VCaP (cell line): ENCODE measurements at regions not wholly inside any gene's neighbourhood (a gene's known extent, or its start where the extent isn't known, plus 50 kb on each side); places are given as distances from the start of the nearest gene placed in this dataset.

Source experiments
- H3K27ac ChIP-seq: fragments of 450-650 bp; 2 replicates; pipeline ENCODE4 v1.5.1; 2017
- CTCF ChIP-seq: fragments of 450-650 bp; conservative IDR thresholded peaks from 2 replicates; pipeline ENCODE4 v1.5.1; 2017; ENCODE audit warnings: mild to moderate bottlenecking, moderate library complexity

DNA sequence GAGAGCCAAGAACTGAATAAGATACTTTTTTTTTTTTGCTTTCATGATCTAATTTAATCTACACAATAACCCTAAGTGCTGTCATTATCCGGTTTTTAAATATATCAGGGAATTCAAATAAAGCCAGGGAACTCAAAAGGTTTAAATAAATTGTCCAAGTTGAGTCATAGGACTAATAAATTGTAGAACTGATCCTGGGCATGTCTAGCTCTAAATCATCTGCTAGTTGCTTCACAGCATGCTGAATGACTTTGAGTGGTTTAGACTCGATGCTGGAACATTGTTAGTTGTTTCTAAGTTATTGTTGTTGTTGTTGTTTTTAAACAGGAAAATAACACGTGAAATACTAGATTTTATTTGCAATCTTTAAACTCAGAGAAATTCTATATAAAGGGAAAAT, 147.2 kb upstream of the HNMT start:
- TF ChIP-seq CTCF, result no peak

DNA sequence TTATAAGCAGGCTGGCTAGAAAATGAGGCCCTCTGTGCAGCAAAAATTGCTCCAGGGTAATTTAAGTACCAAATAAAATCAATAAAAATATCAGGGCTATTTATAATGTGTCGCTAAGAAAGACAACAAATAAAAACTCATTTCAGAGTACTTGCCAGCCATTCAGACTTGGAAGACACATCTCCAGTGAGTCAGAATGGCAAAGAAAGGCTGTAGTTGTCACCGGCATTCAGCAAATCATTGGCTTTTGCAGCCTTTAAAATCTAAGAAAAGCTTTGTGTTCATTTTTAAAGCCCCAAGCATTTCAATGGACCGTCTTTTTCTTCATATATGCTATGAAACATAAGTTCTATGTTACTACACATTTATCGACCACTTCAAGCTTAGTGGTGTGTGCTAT, 141.1 kb upstream of the HNMT start:
- H3K27ac ChIP-seq, result no peak overlapping the region
- TF ChIP-seq CTCF, result no peak

More for the DNA sequence above, 147.2 kb upstream of the HNMT start:
- H3K27ac ChIP-seq, result no peak overlapping the region

DNA sequence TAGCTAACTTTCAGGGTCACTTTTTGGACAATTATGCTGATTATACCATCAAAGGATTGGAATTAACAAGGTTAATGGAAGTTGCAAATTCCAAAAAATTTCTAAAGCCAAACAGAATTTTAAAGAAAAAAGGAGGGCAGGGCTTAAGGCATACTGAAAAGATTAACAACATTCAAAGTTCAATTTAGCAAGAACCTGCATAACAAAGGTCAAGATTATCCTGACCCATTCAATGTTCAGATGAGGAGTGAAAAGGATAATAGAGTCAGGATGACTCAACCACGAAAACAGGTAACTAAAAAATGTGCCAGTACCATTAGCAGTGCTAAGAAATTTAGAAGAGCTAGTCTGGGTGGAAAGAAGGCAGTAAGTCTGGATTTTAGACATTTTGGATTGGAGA, 139.8 kb upstream of the HNMT start:
- TF ChIP-seq CTCF, result no peak

DNA sequence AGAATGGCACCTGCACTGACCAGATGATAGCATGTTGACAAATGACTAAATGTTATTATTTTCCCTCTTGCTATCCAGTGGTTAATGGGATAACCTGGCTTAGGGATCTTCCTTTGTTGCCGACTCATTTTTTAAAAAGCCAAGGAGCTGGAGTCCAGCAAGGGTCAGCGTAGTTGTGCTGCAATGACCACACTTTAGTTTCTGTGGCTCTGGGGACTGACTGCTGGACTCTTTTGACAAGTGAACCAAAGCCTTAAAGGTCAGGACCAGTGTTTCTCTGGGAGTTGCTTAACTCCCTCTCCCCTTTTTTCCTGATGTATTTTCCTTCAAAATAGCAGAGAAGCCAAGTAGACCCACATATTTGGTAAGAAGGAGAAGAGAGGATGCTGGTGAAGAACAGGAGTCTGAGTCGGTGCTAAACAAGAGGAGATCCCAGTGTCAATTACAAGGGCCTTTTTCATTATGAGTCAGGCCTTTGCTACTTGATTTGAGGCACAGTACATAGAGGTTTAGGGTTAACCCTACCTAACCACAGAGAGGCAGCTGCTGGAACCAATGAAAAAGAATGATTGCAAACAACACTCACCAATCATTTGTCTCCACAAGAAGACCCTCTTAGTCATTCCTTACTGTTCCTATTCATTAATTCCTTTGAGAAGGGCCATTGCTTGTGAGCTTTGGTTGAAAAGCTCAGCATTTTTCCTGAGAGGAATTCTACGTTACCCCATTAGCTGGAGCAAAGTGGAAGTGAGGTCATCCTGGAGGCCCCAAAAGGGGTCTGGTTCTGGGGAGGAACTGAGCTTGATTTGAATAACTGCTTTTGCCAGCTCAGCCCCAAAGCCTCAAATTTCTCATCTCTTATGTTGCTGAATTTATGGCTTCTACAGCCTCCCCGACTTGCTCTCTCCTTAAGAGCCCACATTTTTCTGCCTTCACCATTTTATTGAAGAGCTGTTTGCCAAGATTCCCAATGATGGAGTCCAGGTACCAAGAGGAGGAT, 137.6 kb upstream of the HNMT start:
- TF ChIP-seq CTCF, result no peak
- no peak overlapping the region for H3K27ac ChIP-seq

More for the DNA sequence above, 139.8 kb upstream of the HNMT start:
- no peak overlapping the region for H3K27ac ChIP-seq

DNA sequence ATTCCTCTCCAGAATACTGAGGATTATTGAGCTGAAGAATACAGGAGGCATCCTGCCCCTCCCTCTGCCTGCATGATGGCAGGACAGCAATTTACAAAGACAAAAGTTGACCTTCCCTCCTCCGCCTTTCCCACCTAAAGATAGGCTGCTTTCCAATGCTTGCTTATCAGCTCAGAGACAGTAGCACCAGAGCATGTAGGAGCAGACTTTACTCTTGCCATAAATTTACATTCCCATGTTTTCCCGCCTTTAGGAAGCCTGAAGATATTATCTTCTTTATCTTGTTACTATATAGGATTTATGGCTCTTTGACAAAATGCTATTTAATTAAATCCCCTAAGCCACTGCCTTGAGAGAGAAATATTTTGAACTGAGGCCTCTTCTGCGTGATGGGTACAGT, 135.6 kb upstream of the HNMT start:
- no peak overlapping the region for H3K27ac ChIP-seq
- no peak for TF ChIP-seq CTCF

DNA sequence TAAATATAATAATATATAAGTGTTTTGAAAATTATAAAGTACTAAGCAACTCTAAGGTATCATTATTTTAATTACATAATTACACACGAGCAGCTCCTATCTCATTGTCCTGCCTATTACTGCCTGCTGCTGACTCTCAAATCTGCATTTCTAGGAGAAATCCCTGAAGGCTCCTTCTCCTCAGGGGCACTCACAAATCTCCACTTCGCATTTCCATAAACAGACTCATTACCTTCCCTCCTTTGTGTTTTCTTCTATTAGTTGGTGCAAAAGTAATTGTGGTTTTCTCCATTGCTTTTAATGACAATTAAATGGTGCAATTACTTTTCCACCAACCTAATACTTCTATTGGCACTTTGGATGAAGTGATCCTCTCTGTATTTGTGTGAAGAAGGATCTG, 135.0 kb upstream of the HNMT start:
- no peak overlapping the region for H3K27ac ChIP-seq
- TF ChIP-seq CTCF, result no peak

DNA sequence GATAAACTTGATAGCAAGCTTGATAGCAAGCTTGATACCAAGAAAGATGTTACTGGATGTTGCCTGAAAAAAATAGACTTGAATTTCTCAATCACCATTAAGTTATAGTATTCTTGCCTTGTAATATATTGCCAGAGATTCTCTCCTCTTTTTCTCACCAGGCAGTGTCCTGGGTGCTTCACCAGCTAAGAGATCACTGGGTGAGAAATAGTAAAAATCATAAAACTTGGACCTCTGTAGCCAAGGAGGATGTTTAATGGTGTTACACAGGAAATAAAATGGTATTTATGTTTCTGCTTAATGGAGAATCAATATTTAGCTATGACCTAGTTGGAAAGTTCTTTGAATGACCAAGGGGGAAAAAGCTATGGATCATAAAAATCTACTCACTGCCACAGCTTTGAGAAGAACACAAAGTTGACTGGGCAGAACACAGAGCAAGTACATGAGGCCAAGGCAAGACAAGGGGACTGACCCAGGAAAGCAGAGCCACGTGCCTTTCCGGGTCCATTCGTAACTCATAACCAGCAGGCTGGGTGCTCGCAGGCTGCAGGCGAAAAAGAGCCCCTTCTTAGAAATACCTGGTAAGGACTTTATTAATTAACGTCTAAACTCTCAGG, 129.4 kb upstream of the HNMT start:
- H3K27ac ChIP-seq, result peak overlapping the region; percentile 34; the same call in 1 of the 2 replicates
- TF ChIP-seq CTCF, result no peak
